ENCODE measurements at regions not wholly inside any gene's neighbourhood (a gene's known extent, or its start where the extent isn't known, plus 50 kb on each side); places are given as distances from the start of the nearest gene placed in this dataset.

DNA sequence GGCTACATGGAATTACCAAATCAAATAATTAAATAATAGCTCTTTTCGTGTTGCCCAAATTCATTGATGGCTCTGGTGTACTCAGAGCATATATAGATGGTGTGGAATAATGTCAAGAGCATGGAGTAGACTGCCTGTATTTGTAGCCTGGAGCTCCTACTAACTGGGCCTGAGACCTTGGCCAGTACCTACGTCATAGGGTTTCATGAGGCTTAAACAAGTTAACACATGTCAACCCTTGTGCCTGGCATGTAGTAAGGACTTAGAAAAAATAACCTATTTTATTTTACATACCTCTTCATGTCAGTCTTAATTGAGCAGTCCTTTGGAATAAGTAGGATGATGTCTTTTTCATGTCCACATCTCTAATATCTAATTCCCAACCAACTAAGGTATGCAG lies 223.7 kb upstream of the DPH6 start:
- TF ChIP-seq, protein P1, sequence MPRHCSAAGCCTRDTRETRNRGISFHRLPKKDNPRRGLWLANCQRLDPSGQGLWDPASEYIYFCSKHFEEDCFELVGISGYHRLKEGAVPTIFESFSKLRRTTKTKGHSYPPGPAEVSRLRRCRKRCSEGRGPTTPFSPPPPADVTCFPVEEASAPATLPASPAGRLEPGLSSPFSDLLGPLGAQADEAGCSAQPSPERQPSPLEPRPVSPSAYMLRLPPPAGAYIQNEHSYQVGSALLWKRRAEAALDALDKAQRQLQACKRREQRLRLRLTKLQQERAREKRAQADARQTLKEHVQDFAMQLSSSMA (CRISPR knock-in tag; IDR thresholded peaks at IDR 0.05), result no peak
- TF ChIP-seq POLR2AphosphoS5 (IDR thresholded peaks at IDR 0.05; ENCODE audit: control insufficient read depth, insufficient read depth, low read depth, low read length), result no peak
